NB4 (cell line): ENCODE measurements at regions not wholly inside any gene's neighbourhood (a gene's known extent, or its start where the extent isn't known, plus 50 kb on each side); places are given as distances from the start of the nearest gene placed in this dataset.

ENCODE experiments used
- DNase-seq: peaks from one replicate; pipeline ENCODE4 v3.0.0; 2010; ENCODE audit warnings: low read depth
- H3K4me3 ChIP-seq: one replicate; pipeline ENCODE4 v1.5.1; 2011; ENCODE audit warnings: mild to moderate bottlenecking, low read depth, low read length, moderate library complexity
- MYC ChIP-seq: IDR thresholded peaks from 2 replicates; pipeline ENCODE4 v1.6.1; 2011; ENCODE audit warnings: low read depth, low read length
- POLR2A ChIP-seq: IDR thresholded peaks from 2 replicates; pipeline ENCODE4 v1.6.1; 2011; ENCODE audit warnings: mild to moderate bottlenecking; ENCODE audit not compliant: insufficient read length; ENCODE audit errors: extremely low read depth
- TF ChIP-seq, protein P1 (sequence below): IDR thresholded peaks from 2 replicates; pipeline ENCODE4 v1.6.1; 2011; ENCODE audit warnings: low read depth, low read length
- TF ChIP-seq, protein P2 (sequence below): IDR thresholded peaks from one replicate; pipeline ENCODE4 v1.5.1; 2012; ENCODE audit warnings: low read depth, low read length

DNA sequence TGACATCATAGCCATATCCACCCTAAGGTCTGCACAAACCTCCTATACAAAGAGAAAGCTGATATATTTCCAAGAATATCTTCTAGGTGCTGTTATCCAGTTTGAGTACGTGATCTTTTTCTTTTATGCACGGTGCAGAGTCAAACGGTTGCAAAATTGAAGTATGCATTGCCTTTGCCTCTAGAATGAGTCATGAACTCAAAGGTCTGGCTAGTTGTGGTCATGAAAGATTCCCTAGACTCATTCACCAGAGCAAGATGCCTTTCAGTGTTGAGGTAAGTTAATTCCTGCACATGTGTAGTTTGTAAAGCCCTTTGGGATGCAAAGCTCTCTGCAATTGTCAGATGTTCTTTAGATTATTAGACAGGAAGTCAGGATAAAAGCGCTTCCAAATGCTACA lies 704.4 kb downstream of the PCDH19 start:
- DNase-seq, result no peak

DNA sequence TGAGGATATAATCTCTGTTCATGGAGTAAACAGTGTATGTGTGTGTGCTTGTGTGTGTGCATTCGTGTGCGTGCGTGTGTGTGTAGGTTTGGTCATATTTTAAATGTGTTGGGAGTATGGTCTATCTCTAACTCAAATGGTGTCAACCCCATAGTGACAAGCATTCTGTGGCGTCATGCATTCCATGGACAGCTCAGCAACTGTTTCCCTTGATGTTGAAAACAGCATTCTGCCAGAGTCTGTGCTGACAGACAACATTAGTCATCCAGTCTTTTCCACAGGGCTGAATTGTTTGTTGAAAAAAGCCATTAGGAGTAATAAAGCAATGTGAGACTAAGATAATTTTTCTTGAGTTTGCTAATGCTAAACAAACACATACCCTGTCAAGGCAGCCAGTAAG lies 706.6 kb downstream of the PCDH19 start:
- TF ChIP-seq POLR2A (no peak), MYC (no peak)
- TF ChIP-seq, protein P1, sequence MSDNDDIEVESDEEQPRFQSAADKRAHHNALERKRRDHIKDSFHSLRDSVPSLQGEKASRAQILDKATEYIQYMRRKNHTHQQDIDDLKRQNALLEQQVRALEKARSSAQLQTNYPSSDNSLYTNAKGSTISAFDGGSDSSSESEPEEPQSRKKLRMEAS, result no peak
- TF ChIP-seq, protein P2, sequence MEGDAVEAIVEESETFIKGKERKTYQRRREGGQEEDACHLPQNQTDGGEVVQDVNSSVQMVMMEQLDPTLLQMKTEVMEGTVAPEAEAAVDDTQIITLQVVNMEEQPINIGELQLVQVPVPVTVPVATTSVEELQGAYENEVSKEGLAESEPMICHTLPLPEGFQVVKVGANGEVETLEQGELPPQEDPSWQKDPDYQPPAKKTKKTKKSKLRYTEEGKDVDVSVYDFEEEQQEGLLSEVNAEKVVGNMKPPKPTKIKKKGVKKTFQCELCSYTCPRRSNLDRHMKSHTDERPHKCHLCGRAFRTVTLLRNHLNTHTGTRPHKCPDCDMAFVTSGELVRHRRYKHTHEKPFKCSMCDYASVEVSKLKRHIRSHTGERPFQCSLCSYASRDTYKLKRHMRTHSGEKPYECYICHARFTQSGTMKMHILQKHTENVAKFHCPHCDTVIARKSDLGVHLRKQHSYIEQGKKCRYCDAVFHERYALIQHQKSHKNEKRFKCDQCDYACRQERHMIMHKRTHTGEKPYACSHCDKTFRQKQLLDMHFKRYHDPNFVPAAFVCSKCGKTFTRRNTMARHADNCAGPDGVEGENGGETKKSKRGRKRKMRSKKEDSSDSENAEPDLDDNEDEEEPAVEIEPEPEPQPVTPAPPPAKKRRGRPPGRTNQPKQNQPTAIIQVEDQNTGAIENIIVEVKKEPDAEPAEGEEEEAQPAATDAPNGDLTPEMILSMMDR, result no peak
- no peak for DNase-seq
- H3K4me3 ChIP-seq, result no peak overlapping the region

More for the DNA sequence above, 704.4 kb downstream of the PCDH19 start:
- H3K4me3 ChIP-seq, result no peak overlapping the region
- TF ChIP-seq, protein P2, result no peak
- TF ChIP-seq POLR2A (no peak), MYC (no peak)
- TF ChIP-seq, protein P1, result no peak

DNA sequence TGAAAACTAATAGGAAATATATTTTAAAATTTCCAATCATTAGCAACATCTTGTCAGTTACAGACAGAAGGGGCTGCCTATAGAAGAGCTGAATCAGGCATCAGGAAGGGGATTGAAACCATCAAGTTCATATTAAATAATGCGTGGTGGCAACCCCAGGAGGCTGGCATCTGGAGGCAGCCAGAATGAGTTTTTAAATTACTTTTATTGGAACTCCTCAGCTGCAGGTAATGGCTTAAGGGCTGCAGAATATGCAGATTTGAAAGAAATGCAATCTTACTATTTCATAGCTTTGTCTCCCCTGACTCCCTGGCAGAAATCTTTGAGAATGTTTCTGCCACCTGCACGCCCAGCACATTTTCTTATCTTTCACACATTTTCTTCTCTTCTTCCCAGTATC lies 711.6 kb downstream of the PCDH19 start:
- H3K4me3 ChIP-seq, result no peak overlapping the region
- TF ChIP-seq MYC, result no peak
- TF ChIP-seq, protein P1, result no peak
- TF ChIP-seq, protein P2, result no peak
- TF ChIP-seq POLR2A, result no peak
- DNase-seq, result no peak

DNA sequence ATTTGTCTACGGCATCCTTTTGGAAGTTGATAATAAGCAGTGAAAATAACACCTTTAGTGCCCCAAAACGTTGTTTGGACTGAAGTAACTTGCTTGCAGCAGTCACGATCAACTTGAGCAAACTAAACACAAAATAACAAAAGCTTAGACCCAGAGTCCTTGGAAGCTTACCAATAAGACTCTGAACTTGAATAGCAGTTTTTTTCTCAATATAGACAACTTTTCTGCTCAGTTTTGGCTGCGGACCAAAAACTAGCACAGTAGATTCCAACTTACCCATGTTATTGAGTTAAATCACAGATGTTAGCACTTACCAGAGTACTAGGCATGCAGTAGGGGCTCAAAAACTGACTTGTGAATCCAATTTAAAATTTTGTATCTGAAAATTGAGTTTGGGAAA lies 746.9 kb downstream of the PCDH19 start:
- H3K4me3 ChIP-seq, result no peak overlapping the region
- DNase-seq, result no peak

DNA sequence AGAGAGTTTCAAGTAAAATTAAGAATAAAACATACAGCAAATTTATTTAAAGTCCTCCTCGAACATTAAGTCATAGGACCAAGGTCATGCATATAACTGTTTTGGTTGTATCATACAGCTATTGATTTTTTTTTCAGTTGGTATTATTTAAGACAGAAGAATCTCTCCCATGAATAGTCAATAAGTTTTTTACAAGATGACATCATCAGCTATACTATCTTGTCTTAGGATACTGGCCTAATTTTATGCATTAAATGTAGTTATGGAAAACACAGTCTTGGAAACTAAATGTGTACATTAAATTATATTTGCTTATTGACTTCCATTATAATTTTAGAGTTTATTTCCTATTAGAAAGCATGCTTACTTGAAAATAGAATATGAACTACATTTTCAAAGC lies 755.9 kb downstream of the PCDH19 start:
- no peak for DNase-seq
- TF ChIP-seq, protein P2, result no peak
- TF ChIP-seq MYC (no peak), POLR2A (no peak)
- TF ChIP-seq, protein P1, result no peak
- H3K4me3 ChIP-seq, result no peak overlapping the region

More for the DNA sequence above, 746.9 kb downstream of the PCDH19 start:
- TF ChIP-seq, protein P2, result no peak
- TF ChIP-seq POLR2A, result no peak

DNA sequence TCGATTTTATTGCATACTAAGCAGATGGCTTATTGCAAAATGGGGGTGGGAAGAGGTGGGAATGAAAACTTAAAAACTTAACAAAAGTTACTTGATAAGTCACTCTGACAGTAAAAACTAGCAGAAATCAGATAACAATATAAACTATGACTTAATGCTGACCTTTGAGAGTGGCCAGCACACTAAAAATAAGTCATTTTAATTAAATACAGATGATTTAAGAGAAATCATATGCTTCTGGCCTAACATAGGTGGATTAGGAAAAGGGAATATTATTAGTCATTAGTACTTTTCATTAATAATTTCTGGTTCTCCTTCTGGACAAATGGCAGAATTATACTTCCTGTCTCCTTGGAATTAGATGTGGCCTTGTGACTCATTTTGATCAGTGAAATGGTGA lies 756.7 kb downstream of the PCDH19 start:
- DNase-seq, result no peak
- TF ChIP-seq MYC (no peak), POLR2A (no peak)
- TF ChIP-seq, protein P2, result no peak
- TF ChIP-seq, protein P1, result no peak
- H3K4me3 ChIP-seq, result no peak overlapping the region
